ENCODE measurements at regions not wholly inside any gene's neighbourhood (a gene's known extent, or its start where the extent isn't known, plus 50 kb on each side); places are given as distances from the start of the nearest gene placed in this dataset.

DNA sequence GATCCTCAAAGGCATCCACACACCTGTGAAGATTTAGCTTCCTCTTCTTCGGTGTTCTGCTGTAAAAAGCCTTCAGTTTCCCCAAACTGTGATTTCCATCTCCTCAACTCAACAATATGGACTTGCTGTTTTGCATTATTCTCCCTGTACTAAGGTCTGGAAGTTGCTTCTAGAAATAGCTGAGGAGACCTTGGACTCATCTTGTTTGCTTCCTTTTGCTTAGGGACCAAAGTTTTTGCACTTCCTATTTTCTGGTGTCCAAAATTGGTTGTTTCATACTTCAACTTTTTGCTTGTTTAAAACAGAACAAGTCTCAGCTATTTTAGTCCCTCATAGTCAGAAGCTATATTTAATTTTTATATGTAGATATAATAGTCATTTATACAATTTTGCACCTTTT lies 201.9 kb upstream of the COPS8 start:
- DNase-seq: no peak

DNA sequence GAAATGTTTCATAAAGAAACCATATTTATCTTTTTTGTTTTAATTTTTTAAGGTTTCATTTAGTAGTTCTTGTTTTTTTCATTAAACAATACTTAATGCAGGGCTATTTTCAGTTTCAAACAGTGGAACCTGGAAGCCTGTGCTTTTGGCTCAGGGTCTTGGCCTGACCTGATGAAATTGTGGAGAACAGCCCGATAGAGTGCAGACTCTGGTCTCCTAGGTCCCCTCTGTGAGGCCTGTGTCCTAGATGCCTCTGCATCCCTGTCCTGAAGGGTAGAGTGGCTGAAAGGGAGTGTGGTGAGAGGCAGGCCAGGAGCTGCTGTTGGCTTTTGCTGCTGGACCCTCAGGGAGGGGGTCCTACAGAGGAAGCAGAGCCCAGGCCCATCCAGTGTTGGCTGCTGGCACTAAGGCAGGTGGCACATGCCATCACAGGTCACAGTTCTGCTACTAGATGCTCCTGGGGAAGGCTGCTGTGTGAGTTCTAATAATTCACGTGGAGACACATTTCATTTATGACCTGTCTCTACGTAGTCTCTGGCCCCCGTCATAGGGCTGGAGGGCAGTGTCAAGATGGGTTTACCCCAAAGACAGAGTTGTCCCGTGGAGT lies 201.0 kb upstream of the COPS8 start:
- DNase-seq: no peak

DNA sequence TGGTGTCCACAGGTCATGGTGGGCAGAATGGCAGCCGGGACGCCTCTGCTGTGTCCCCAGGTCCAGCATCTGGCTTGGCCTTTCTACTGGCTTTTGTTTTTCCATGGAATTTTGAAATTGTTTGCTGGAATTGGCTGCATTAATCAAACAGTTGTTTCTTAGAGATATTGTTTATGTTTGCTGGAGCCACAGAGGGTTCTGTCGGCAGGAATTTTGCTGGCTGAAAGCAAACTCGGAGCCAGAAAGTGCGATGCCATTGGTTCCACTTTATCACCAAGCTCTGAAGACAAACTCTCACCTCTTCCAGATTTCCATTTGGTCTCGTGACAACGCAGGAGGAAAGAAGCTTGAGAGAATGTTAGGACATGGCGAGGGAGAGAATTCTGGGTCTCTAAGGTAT lies 199.2 kb upstream of the COPS8 start:
- DNase-seq: no peak

DNA sequence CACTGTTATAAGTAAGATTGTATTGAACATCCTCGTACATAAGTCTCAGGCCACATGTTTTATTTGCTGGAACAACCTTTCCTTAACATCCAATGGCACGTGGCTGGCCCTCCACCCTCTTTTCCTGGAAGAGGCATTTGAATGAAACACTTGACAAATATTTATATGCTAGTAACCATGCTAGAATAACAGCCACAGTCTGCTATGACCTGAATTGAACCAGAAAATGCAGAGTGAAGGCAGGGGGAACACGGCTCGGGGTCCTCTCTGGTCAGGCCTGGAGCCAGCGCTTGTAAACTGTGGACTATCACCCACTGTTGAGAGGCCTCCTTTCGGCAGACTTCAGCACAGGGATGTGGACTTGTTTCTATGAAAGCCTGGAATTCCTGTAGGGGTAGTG lies 198.2 kb upstream of the COPS8 start:
- DNase-seq: no peak

DNA sequence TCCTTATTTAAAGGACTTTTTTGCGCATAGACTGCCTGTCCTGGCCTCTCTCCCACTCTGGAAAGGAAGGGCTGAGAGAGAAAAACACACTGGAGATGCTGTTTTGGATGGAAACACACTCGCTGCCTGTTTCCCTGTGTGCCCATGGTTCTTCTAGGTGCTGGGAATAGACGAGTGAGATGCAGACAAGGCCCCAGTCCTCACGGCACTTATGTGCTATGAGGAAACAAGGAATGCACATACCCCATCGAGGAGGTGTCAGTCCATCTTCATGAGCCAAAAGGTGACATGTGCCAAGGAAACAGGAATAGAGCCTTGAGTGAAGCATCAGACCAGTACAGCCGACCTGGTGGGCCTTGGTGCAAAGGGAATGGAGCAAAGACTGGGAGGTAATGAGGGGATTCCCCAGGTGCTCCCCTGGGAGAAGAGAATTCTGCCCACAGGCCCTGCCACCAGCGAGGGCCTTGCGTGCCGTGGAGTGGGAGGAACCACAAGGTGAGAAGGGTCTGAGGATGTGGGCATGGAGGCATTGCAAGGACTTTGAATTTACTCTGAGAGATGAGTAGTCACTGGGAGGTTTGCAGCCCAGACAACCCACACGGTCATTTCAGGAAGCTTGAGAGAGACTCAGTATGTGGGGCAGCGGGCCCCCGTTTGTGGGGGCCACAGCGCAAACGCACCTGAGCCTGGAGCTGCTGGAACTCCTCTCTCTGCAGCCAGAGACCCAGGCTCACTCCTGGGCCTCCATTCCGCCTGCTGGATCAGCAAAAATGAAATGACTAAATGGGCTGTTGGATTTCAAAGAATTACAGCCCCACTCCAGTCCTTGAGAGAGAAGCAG lies 197.5 kb upstream of the COPS8 start:
- no peak for DNase-seq

DNA sequence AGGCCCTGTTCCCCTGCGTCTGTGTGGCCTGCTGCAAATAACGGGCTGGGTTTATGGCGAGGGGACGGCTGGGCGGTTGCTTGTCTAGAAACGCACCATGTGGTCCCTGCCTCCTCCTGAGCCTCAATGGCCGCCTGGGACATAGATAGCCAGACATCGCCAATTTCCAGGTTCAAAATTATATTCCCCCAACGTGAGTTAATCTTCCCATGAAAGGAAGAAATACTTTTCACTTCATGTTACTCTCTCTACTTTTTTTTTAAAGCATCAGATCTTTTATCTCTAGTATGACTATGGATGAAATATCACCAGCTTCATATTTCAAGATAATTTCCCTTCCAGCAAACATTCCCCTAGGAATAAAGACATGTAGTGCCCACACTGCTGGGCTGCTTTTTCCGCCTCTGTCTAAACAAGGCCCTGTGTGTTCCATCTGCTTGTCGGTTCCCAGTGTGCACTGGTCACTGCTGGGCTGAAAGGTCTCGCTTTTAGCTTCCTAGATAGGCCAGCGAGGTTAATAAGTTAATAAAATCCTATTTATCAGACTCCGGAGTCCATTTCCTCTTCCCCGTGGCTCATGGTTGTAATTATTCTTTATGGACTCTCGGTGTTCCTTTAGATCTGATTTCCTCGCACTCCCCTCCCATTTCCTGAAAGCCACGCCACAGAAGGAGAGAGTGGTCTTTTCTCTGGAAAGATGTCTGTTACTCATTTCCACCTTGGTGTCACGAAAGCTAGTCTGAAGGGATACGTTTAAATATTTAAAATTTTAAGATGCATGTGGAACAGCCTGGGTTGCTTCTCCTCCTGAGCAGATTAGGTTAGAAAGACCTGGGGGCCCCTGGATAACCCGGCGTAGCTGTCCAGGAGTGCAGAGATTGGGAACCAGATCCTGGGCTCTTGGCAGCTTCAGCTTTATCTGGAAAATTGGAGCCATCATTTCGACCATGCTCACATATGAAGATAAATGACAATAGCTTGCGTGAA lies 196.6 kb upstream of the COPS8 start:
- no peak for DNase-seq

DNA sequence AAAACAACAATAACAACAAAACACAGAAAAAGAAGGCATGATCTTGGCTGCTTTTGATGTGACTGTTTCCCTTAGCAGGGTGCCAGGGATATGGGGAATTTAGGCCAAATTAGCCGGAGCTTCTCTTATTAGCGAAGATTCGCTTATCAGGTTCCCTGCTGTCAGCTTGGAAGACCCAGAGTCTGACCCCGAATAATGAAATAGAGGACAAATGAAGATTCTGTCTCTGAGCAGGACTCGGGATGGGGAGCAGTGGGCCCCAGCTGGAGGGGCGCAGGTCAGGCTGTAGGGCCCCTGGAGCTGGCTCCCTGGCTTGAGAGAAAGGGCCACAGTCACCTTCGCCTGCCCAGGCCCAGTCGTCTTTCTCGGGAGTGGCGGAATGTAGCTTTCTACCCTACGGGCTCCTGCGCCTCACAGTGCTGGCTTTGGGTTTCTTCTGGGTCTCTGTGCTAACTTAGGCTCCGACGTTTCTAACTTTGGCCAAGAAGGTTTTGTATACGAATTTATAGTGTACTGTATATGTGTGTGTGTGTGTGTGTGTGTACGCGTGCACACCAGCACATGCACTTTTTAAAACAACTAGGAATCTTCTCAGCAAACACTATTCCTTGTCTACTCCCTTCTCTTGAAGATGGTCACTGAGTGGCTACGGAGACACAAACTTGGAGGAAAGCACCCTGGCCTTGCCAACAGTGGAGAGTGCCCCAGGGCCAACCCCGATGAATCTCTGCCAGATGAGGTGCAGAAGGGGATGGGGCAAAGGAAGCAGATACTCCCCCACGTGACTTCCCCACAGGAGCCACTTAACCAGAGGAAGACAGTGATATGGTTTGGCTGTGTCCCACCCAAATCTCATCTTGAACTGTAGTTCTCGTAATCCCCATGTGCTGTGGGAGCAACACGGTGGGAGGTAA lies 195.6 kb upstream of the COPS8 start:
- DNase-seq: no peak

DNA sequence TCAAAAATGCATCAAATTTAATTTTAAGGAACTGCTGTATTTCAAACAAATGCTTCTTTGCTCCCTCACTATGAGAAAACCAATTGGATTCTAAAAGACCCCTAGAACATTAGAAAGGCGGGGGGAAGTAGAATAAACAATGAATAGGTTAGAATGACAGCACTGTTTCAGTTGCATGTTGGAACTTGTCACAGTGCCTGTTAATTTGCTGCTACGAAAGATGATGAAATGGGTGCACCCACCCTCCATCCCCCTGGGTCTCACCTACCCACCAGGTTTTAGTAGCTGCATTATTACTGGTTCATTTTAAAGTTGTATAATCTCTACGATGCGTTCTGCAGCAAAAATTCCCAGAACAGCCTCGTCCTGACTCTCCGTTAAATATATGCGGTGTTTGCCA lies 193.0 kb upstream of the COPS8 start:
- DNase-seq: no peak

DNA sequence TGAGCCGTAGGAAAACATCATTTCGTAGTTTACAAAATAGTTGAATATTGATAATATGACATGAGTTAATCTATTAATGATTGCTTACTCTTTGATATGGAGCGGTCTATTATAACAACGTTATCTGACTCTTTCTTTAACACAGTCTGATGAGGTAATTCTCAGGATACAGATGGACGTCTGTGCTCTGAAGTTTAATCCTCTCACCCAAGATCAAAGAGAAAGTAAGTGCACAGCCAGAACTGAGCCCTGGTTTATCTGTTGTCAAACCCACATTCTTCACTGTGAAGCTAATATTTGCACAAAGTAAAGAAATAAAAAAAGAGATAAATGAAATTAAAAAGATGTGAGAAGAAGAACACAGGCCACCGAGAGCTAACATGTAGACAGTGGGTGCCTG lies 190.9 kb upstream of the COPS8 start:
- no peak for DNase-seq

DNA sequence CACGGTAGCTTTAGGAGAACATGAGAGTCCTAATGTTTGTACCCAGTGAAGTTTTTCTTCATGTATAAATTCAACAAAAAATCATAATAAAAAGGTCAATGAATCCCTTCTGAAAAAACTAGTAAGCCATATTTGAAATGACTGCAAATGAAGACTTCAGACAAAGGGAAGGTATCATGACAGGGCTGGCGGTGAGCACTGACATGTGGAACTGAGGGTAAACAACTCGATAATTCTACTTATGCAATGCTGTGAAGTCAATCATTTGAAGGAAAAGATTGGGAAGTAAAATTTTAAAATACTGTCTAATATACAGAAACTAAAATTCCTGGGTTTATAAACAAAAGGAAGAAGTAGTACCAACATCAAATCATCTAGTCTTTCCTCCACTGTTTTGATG lies 190.2 kb upstream of the COPS8 start:
- DNase-seq: no peak

DNA sequence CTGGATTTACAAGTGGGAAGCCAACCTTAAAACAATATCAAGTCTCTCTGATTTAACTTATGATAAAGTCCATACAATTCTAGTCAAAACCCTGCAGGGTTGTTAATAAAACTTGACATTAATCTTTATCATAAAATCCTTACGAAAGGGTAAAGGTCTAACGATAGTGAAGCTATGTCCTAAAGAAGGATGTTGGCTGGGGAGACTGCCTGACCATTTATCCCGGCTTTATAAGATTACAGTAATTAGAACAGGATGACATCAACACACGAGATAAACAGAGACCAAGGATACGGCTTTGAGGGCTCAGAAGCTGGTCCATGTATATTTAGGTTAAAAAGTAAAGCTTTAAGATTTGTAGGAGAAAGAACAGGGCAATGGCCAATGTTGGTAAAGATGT lies 189.0 kb upstream of the COPS8 start:
- DNase-seq: no peak

DNA sequence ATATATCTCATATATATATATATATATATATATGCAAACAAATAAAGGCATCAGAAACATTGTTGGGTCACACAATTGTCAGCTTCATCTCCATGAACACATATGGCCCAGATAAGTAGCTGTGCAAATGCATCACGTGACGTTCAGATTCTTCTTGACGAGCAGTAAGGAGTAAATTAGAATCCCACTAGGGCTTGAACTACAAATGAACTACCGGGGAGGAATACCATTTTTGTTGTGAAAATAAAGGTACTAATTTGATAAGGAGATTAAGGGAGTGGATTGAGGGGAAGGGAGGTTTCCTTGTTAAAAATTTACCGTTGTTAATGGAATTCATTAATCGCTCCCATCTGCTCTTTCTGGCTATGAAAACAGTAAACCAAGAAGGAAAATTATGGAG lies 186.5 kb upstream of the COPS8 start:
- no peak for DNase-seq

DNA sequence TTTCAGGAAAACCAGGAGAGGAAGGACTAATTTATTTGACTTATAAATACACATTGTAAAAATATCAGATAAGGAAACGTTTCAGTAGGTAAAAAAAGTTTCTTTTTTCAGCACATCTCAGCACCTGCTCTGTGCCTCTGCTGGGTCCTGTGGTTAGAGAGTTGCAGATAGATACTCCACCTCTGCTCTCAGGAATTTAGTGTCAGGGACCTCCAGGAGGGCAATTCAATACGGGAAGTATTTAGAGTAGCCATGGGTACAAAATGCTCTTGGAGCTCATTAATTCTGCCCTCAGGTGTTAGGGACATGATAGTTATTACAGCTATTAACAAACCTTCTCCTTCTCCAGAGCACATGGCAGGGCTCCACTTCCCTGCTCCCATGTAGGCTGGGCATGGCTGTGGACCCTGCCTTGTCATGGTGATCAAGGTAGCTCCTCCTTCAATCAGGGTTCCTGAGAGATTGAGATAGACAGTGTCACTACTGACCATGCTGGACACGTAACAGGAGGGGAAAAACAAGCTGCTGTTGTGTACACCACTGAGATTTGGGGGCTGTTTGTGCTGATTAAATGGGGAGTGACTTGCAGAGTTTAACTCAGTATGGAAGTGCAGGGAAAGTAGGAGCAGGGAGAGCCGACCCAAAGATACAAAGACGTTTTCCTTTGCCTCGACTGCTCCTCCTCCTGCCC lies 185.6 kb upstream of the COPS8 start:
- DNase-seq: no peak

DNA sequence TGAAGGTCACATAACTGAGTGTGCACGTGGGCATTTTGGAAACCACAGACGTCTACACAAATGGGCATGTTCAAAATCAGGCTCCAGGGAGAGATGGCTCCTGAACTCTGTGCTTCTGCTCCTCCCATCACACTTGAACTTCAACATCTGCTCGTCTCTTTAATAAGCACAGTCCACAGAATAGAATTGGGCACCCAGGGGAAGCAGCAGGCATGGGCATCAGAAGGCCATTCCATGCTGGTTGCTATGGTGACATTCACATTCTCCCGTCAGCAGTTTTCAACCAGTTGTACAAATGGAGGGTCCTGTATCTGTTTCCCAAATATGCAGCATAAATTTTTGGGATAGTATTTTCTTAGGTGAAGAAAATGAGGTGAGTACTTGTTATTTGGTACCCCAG lies 183.7 kb upstream of the COPS8 start:
- DNase-seq: no peak

DNA sequence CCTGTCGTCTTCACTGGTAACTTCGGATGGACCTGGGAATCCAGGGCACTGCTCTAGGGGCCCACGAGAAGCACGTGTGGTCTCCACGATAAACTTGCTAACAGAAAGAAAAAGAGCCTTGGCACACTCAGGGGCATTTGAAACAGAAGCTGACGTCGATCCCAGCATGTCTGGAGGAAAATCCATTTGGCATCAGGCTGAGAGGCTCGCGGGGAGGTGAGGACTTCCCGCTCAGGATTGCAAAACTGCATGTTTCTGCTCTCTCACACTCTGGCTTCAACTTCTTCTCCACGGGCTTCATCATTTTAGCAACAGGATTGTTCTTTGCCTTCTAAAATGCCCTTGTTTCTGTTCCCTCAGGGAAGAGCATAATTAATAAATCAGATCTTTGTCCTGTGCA lies 181.7 kb upstream of the COPS8 start:
- DNase-seq: no peak

DNA sequence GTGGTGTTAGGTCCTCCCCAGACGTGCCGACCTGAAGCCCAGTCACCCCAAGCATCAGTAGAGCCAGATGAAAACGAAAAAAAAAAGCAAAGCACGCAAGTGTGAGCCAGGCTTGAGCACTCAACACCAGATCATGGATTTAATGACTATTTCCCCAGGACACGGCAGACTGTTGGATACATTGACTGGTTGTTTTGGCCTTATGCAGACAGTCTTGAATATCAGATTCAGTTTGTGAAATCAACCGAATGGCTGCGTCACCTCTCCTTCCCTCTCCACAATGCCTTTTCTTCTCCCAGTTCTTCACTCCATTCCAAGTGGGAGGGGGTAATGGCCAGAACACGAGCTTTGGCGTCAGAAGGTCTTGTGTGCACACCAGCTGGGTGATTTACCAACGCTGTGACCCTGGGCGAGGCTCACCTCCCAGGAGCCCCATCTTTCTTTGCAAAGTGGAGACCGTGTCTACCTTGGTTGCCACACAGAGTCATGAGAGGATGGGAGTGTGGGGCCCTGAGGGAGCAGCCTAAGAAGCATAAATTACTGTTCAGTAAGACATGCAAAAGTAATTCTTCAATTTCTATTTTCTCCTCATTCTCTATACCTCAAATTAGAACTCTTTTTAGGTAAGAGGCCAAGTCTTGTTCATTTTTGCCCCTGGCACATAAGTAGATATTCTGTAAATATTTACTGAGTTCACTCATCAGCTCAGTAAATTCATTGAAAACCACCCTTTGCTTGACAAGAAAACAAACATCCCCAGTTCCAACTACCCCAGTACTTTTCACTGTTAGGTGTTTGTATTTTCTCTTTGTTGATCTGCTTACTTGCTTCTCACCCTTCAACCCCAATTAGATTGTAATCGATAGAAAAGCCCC lies 181.1 kb upstream of the COPS8 start:
- DNase-seq: no peak

DNA sequence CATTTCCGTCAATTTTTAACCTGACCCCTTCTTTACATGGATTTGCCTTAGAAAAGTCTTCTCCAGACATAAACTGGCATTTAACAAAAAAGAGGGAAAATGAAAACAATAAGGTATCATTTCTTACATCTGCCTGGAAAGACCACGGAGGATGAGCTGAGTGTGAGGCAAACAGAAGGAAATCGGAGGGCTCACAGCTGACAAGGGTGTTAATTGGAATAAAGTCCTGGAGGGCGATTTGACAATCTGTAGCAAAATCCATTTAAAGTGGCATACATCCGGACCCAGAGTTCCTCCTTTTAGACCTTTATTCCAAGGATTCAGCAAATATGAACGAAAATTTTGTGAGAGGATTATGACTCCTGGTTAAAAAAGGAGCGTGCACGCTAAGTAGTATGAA lies 179.7 kb upstream of the COPS8 start:
- DNase-seq: no peak

DNA sequence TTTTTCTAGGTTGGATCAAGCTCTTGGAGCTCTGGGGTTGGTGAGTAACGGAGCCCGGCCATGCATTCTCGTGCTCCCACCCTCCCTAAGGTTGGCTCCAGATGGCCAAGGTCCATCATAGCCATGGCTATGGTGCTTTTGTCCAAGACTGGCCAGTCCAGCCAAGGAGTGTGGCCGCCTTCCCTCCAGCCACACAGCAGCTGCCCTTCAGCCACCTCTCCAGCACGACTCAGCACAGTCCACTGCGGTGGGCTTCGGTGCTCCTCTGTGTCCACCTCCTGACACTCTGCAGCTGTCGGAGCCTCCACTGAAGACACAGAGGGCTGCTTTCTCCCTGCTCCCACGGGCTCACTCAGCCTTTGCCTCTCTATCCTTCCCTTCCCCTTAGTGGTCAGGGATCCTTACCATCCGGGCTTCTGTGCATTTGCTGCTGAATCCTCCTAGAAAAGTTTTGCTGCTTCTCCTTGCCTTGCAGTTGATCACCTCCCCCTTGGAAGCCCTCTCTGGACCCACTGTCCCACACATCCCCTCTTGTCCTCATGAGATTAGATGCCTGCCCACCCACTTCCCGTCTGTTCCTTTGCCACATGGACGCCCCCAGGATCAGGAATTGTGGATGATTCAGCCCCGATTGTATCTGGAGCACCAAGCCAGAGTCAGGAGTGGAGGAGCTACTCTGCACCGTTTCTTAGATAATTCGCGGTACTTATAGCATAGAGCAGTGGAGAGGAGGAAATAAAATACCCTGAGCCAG lies 177.1 kb upstream of the COPS8 start:
- DNase-seq: no peak

DNA sequence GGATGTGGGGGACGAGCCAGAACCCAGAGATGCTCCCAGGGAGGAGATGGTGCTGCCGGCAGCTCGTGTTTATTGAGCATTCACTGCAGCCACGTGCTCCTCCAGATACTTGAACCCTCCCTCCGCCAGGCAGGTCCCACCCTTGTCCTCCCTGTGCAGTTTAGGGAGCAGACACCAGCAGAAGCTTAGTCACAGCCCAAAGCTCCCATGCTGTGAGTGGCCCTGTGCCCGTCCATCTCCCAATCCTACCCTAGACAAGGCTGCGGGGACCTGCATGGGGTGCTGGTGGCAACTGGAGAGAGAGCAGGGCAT lies 176.5 kb upstream of the COPS8 start:
- no peak for DNase-seq

DNA sequence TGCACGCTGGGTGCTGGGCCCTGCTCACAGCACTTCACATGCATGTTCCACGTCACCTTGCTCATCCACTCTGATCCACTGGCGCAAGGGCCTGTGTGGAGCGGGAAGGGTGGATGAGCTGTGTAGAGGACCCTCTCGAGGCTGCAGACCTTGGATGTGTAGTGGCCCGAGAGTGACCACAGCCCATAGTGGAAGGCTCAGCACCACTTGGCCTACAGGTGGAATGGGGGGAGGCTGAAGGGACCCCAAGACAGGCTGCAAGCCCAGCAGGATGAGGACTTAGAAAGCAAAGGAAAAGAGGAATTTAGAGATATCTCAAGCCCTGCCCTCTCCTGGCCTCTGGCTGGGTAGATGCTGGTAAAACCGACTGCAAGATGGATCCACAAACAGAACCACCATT lies 175.9 kb upstream of the COPS8 start:
- no peak for DNase-seq
